ENCODE measurements at regions not wholly inside any gene's neighbourhood (a gene's known extent, or its start where the extent isn't known, plus 50 kb on each side); places are given as distances from the start of the nearest gene placed in this dataset.

- TF ChIP-seq CTCF (conservative IDR thresholded peaks at IDR 0.05; ENCODE audit: low read length) = no peak
- TF ChIP-seq EZH2phosphoT487 (IDR thresholded peaks at IDR 0.05; ENCODE audit: borderline replicate concordance, low read depth, low read length) = no peak
Observed at GRCh38 chr6:21955951-21956350, 340.9 kb downstream of the PRL start.
